ENCODE measurements at regions not wholly inside any gene's neighbourhood (a gene's known extent, or its start where the extent isn't known, plus 50 kb on each side); places are given as distances from the start of the nearest gene placed in this dataset.

GRCh38 chr17:5672815-5673430 lies 88.6 kb upstream of the NLRP1 start:
- no peak for TF ChIP-seq SIN3A (IDR thresholded peaks at IDR 0.05; ENCODE audit: borderline replicate concordance, insufficient read depth, low read length)
- TF ChIP-seq, protein P1, sequence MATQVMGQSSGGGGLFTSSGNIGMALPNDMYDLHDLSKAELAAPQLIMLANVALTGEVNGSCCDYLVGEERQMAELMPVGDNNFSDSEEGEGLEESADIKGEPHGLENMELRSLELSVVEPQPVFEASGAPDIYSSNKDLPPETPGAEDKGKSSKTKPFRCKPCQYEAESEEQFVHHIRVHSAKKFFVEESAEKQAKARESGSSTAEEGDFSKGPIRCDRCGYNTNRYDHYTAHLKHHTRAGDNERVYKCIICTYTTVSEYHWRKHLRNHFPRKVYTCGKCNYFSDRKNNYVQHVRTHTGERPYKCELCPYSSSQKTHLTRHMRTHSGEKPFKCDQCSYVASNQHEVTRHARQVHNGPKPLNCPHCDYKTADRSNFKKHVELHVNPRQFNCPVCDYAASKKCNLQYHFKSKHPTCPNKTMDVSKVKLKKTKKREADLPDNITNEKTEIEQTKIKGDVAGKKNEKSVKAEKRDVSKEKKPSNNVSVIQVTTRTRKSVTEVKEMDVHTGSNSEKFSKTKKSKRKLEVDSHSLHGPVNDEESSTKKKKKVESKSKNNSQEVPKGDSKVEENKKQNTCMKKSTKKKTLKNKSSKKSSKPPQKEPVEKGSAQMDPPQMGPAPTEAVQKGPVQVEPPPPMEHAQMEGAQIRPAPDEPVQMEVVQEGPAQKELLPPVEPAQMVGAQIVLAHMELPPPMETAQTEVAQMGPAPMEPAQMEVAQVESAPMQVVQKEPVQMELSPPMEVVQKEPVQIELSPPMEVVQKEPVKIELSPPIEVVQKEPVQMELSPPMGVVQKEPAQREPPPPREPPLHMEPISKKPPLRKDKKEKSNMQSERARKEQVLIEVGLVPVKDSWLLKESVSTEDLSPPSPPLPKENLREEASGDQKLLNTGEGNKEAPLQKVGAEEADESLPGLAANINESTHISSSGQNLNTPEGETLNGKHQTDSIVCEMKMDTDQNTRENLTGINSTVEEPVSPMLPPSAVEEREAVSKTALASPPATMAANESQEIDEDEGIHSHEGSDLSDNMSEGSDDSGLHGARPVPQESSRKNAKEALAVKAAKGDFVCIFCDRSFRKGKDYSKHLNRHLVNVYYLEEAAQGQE (IDR thresholded peaks at IDR 0.05; ENCODE audit: insufficient read depth in 1 of 2, low read depth in 2 of 2, low read length in 2 of 2) = no peak
- no peak for TF ChIP-seq TAF1 (IDR thresholded peaks at IDR 0.05; ENCODE audit: borderline replicate concordance, insufficient read depth, low read length)
- no peak for TF ChIP-seq POLR2AphosphoS5 (IDR thresholded peaks at IDR 0.05; ENCODE audit: low read depth, low read length)
